Panc1 (cell line): ENCODE measurements at regions not wholly inside any gene's neighbourhood (a gene's known extent, or its start where the extent isn't known, plus 50 kb on each side); places are given as distances from the start of the nearest gene placed in this dataset.

ENCODE experiments used
- SIN3A ChIP-seq: IDR thresholded peaks from 2 replicates; pipeline ENCODE4 v1.6.1; 2012; ENCODE audit warnings: low read depth, mild to moderate bottlenecking, low read length, moderate library complexity, borderline replicate concordance; ENCODE audit not compliant: insufficient read depth
- TCF7L2 ChIP-seq: IDR thresholded peaks from 2 replicates; pipeline ENCODE4 v1.6.1; 2011; ENCODE audit warnings: mild to moderate bottlenecking, low read depth, low read length, inconsistent platforms
- TF ChIP-seq, protein P1 (sequence below), 2 experiments: IDR thresholded peaks; 2 replicates each; pipeline ENCODE4 v1.6.1; 2011 to 2012; ENCODE audit warnings: low read depth in 2 of 2, control low read depth in 1 of 2, low read length in 1 of 2, mild to moderate bottlenecking in 1 of 2, moderate library complexity in 1 of 2; ENCODE audit not compliant: insufficient read depth in 1 of 2
- TF ChIP-seq, protein P2 (sequence below): fragments of 450-650 bp; IDR thresholded peaks from 2 replicates; pipeline ENCODE4 v1.5.1; 2017; ENCODE audit warnings: mild to moderate bottlenecking

DNA sequence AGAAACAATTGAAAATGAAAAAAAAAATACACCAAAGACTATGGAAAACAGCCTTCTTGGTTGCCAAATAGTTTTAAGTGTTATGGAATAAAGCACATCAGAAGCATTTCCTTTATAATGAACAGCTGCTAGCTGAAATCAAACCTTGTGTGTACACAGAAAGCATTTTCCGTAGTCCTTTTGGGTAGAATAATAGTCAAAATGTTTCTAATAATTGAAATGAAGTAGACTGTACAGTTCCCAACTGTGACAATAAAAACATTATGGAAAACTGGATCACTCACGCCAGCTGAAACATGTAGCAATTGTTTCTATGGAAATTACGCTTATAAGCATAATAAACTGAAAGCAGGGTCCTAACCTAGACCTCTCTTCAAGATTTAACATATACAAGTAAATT is 856.3 kb upstream of the B3GALT2 start:
- TF ChIP-seq, protein P1, sequence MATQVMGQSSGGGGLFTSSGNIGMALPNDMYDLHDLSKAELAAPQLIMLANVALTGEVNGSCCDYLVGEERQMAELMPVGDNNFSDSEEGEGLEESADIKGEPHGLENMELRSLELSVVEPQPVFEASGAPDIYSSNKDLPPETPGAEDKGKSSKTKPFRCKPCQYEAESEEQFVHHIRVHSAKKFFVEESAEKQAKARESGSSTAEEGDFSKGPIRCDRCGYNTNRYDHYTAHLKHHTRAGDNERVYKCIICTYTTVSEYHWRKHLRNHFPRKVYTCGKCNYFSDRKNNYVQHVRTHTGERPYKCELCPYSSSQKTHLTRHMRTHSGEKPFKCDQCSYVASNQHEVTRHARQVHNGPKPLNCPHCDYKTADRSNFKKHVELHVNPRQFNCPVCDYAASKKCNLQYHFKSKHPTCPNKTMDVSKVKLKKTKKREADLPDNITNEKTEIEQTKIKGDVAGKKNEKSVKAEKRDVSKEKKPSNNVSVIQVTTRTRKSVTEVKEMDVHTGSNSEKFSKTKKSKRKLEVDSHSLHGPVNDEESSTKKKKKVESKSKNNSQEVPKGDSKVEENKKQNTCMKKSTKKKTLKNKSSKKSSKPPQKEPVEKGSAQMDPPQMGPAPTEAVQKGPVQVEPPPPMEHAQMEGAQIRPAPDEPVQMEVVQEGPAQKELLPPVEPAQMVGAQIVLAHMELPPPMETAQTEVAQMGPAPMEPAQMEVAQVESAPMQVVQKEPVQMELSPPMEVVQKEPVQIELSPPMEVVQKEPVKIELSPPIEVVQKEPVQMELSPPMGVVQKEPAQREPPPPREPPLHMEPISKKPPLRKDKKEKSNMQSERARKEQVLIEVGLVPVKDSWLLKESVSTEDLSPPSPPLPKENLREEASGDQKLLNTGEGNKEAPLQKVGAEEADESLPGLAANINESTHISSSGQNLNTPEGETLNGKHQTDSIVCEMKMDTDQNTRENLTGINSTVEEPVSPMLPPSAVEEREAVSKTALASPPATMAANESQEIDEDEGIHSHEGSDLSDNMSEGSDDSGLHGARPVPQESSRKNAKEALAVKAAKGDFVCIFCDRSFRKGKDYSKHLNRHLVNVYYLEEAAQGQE (IDR thresholded peaks at IDR 0.05; ENCODE audit: insufficient read depth in 1 of 2, low read depth in 2 of 2, low read length in 1 of 2) = no peak
- TF ChIP-seq, protein P2, sequence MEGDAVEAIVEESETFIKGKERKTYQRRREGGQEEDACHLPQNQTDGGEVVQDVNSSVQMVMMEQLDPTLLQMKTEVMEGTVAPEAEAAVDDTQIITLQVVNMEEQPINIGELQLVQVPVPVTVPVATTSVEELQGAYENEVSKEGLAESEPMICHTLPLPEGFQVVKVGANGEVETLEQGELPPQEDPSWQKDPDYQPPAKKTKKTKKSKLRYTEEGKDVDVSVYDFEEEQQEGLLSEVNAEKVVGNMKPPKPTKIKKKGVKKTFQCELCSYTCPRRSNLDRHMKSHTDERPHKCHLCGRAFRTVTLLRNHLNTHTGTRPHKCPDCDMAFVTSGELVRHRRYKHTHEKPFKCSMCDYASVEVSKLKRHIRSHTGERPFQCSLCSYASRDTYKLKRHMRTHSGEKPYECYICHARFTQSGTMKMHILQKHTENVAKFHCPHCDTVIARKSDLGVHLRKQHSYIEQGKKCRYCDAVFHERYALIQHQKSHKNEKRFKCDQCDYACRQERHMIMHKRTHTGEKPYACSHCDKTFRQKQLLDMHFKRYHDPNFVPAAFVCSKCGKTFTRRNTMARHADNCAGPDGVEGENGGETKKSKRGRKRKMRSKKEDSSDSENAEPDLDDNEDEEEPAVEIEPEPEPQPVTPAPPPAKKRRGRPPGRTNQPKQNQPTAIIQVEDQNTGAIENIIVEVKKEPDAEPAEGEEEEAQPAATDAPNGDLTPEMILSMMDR = no peak
- no peak for TF ChIP-seq SIN3A
- no peak for TF ChIP-seq TCF7L2
